SU-DHL-6 (cell line): ENCODE measurements at regions not wholly inside any gene's neighbourhood (a gene's known extent, or its start where the extent isn't known, plus 50 kb on each side); places are given as distances from the start of the nearest gene placed in this dataset.

Experiments used
- EZH2phosphoT487 ChIP-seq: fragments of 200-600 bp; sonication (generic), shearing (Covaris generic); conservative IDR thresholded peaks from 2 replicates; pipeline ENCODE4 v1.6.1; 2018; ENCODE audit warnings: mild to moderate bottlenecking, antibody characterized with exemption, low read length, moderate library complexity, mixed read lengths
- TF ChIP-seq, protein P1 (sequence below): fragments of 200-600 bp; sonication (generic); IDR thresholded peaks from one replicate; pipeline ENCODE4 v1.5.1; 2017; ENCODE audit warnings: antibody characterized with exemption, mild to moderate bottlenecking, low read length, moderate library complexity; ENCODE audit not compliant: insufficient read depth, poor library complexity, severe bottlenecking

DNA sequence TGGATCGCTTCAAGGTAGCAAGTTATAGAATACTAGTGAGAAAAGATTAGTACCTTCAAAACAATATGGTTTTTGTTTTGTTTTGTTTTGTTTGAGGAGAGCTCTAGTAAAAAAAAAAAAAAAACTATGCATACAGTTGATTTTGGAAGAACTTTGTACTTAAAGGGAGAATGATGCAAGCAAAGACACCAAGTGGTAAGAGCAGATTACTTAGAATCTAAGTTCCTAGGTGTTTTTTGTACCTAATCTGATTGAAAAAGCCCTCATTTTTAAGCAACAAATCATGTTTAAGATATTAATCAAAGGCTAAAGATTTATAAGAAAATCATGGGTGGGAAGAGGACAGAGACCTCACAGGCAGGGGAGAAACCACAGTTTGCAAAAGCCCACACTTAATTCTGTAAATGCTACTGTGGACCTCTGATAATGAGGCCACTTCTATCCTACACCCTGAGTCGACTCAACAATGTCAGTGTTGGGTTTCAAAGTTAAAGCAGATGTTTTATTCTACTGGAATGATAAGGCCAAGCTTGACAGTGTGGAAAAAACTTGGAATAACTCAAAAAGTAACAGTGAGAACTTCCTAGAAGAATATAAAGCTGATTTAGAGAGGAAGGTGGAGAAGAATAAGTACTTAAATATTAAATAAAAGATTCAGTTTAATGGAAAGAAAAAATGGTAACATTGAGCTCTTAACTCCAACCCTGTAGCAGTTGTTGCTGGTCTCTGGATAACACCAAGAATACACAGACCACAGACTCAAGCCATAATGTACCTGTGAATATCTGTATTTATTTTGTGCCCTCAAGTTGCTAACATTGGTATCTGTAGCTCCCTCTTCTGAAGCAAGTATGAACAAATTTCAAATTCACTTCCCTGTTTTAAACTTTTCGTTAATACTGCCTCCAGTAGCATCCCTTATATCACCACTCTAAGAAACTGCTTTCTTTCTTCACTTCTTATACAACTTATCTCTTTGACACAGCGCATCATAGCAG is 1047.8 kb downstream of the EPHA7 start:
- TF ChIP-seq, protein P1, sequence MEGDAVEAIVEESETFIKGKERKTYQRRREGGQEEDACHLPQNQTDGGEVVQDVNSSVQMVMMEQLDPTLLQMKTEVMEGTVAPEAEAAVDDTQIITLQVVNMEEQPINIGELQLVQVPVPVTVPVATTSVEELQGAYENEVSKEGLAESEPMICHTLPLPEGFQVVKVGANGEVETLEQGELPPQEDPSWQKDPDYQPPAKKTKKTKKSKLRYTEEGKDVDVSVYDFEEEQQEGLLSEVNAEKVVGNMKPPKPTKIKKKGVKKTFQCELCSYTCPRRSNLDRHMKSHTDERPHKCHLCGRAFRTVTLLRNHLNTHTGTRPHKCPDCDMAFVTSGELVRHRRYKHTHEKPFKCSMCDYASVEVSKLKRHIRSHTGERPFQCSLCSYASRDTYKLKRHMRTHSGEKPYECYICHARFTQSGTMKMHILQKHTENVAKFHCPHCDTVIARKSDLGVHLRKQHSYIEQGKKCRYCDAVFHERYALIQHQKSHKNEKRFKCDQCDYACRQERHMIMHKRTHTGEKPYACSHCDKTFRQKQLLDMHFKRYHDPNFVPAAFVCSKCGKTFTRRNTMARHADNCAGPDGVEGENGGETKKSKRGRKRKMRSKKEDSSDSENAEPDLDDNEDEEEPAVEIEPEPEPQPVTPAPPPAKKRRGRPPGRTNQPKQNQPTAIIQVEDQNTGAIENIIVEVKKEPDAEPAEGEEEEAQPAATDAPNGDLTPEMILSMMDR = no peak
- no peak for TF ChIP-seq EZH2phosphoT487
